GM23248 (cell line): ENCODE measurements at regions not wholly inside any gene's neighbourhood (a gene's known extent, or its start where the extent isn't known, plus 50 kb on each side); places are given as distances from the start of the nearest gene placed in this dataset.
A peak's percentile ranks its signal among the peaks of the same experiment; 100 is the strongest.

Experiments
- DNase-seq: peaks from one replicate; pipeline ENCODE4 v3.0.0-alpha.2; 2015
- H2AFZ ChIP-seq: fragments of 200-600 bp; sonication (generic); 2 replicates; pipeline ENCODE4 v1.6.1; 2016; ENCODE audit warnings: antibody characterized with exemption
- H3F3A ChIP-seq: fragments of 200-600 bp; sonication (generic); 2 replicates; pipeline ENCODE4 v1.6.1; 2016; ENCODE audit warnings: mild to moderate bottlenecking, antibody characterized with exemption, mixed run types; ENCODE audit not compliant: insufficient read depth
- H3K27ac ChIP-seq: fragments of 200-600 bp; sonication (generic); 2 replicates; pipeline ENCODE4 v1.5.1; 2016; ENCODE audit warnings: mild to moderate bottlenecking
- H3K27me3 ChIP-seq: fragments of 200-600 bp; sonication (generic); replicated peaks from 2 replicates; pipeline ENCODE4 v1.6.1; 2016; ENCODE audit warnings: mild to moderate bottlenecking; ENCODE audit not compliant: insufficient read depth
- H3K36me3 ChIP-seq: fragments of 200-600 bp; sonication (generic); 2 replicates; pipeline ENCODE4 v1.6.1; 2016; ENCODE audit warnings: low read depth, mild to moderate bottlenecking
- H3K4me1 ChIP-seq: fragments of 200-600 bp; sonication (generic); 2 replicates; pipeline ENCODE4 v1.6.1; 2016; ENCODE audit warnings: mild to moderate bottlenecking; ENCODE audit not compliant: insufficient read depth
- H3K4me2 ChIP-seq: fragments of 200-600 bp; sonication (generic); one replicate; pipeline ENCODE4 v1.6.1; 2016; ENCODE audit warnings: mild to moderate bottlenecking; ENCODE audit not compliant: unreplicated experiment
- H3K4me3 ChIP-seq: fragments of 200-600 bp; sonication (generic); 2 replicates; pipeline ENCODE4 v1.5.1; 2016; ENCODE audit warnings: mild to moderate bottlenecking
- H3K79me2 ChIP-seq: fragments of 200-600 bp; sonication (generic); 2 replicates; pipeline ENCODE4 v1.6.1; 2016; ENCODE audit warnings: mild to moderate bottlenecking; ENCODE audit not compliant: insufficient read depth
- H3K9ac ChIP-seq: fragments of 200-600 bp; sonication (generic); 2 replicates; pipeline ENCODE4 v1.6.1; 2016; ENCODE audit warnings: mild to moderate bottlenecking
- H3K9me2 ChIP-seq: fragments of 200-600 bp; sonication (generic); 2 replicates; pipeline ENCODE4 v1.6.1; 2016; ENCODE audit warnings: mixed run types, mild to moderate bottlenecking, moderate library complexity; ENCODE audit not compliant: insufficient read depth
- H3K9me3 ChIP-seq: fragments of 200-600 bp; sonication (generic); one replicate; pipeline ENCODE4 v1.6.1; 2017; ENCODE audit warnings: low read depth
- H4K20me1 ChIP-seq: fragments of 200-600 bp; sonication (generic); 2 replicates; pipeline ENCODE4 v1.6.0; 2016; ENCODE audit not compliant: insufficient read depth
- EZH2 ChIP-seq: fragments of 200-600 bp; sonication (generic); IDR thresholded peaks from 2 replicates; pipeline ENCODE4 v1.6.1; 2018; ENCODE audit warnings: antibody characterized with exemption, mild to moderate bottlenecking; ENCODE audit not compliant: insufficient read depth, poor library complexity, severe bottlenecking
- EZH2phosphoT487 ChIP-seq: fragments of 200-600 bp; sonication (generic); IDR thresholded peaks from 2 replicates; pipeline ENCODE4 v1.6.1; 2018; ENCODE audit warnings: antibody characterized with exemption, moderate library complexity, mild to moderate bottlenecking, low read depth; ENCODE audit not compliant: insufficient read depth
- WGBS, 2 experiments: methylation state at CpG; one replicate each; pipeline ENCODE4 v1.1.6; 2015 to 2017; ENCODE audit warnings: low lambda C conversion rate in 2 of 2, low coverage in 1 of 2; ENCODE audit errors: missing lambda C conversion rate in 2 of 2; 5-methylcytosine and 5-hydroxymethylcytosine counted together
- in situ Hi-C: fragments of 300-500 bp; cut with MboI; formaldehyde crosslinking; loops from 2 replicates; pipeline ENCODE4 v1.15.0; 2020

DNA sequence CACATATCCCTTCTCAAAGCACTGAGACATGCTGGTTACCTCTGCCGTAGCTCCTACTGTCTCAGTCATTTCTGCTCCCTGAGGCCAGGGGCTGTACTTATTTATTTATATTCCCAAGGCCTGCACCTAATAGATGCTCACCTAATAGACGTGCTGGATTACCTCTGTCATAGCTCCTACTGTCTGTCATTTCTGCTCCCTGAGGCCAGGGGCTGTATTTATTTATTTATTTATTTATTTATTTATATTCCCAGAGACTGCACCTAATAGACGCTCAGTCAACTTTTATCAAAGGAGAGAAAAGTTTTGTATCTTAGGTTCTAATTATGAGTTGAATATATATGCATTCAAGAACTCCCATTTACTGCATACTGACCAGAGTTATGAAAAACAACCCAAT is 414.0 kb upstream of the TRIB2 start:
- Histone ChIP-seq H3K9ac (no peak overlapping the region), H3K9me3 (no peaks in the 10 kb centered on the region), H2AFZ (no peak overlapping the region), H3F3A (peaks cover 11% of the 10 kb centered on the region), H3K36me3 (no peaks in the 10 kb centered on the region), H3K4me3 (no peak overlapping the region), H3K4me1 (peaks cover 30% of the 10 kb centered on the region), H3K27me3 (no peaks in the 10 kb centered on the region), H3K9me2 (no peaks in the 10 kb centered on the region), H3K79me2 (no peaks in the 10 kb centered on the region), H4K20me1 (no peaks in the 10 kb centered on the region), H3K27ac (no peak overlapping the region), H3K4me2 (no peak overlapping the region)
- in situ Hi-C loops: no loop called here
- TF ChIP-seq EZH2phosphoT487: no peak
- 93 to 94% methylated on average over 3 of the region's 3 CpGs for WGBS, 2 experiments
- DNase-seq: no peak

DNA sequence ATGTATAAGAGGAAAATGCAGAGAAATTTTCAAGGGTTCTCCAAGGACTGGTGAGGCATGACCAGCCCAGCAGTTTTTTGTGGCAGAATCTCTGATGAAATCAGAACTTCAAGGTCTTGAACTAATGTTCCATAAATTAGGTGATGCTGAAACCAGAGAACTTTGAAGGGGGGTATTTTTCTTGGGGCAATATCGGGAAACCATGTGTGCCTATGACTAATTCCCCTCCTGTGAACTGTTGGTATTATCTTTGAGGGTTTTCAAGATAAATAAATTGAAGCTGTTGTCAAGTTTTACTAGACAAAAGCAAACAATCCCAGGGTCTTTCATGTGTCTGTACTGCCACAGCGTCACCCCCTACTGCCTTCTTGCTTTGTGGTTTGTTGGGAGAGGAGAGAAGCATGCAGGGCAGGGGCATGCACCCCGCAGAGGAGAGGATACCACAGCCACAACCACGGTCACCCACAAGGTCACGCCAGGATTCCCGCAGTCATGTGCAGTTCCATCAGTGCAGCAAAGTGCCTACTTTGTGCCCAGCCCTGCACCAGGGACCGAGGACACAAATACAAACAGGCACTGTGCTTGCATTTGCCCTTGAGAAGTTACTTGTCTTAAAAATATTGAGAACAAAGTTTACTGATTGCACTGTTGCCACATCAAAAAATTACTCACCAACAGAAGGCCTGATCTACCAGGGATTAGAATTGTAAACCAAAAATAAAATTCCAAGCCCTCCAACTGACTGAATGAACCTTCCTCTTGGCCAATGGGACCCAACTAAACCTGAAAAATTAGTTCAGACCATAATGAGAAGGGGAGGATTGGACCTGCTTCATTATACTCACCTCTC is 413.3 kb upstream of the TRIB2 start:
- 78 to 83% methylated on average over 6 to 7 of the region's 7 CpGs for WGBS, 2 experiments
- Histone ChIP-seq H3K9ac (no peak overlapping the region), H3K36me3 (no peaks in the 10 kb centered on the region), H3K4me3 (no peak overlapping the region), H4K20me1 (no peaks in the 10 kb centered on the region), H3F3A (peaks cover 11% of the 10 kb centered on the region), H2AFZ (no peak overlapping the region), H3K4me2 (no peak overlapping the region), H3K79me2 (no peaks in the 10 kb centered on the region), H3K27ac (no peak overlapping the region), H3K27me3 (no peaks in the 10 kb centered on the region), H3K4me1 (peaks cover 30% of the 10 kb centered on the region), H3K9me3 (no peaks in the 10 kb centered on the region), H3K9me2 (no peaks in the 10 kb centered on the region)
- TF ChIP-seq EZH2 (no peak), EZH2phosphoT487 (no peak)
- DNase-seq: peak; percentile 37
- in situ Hi-C loops: no loop called here

DNA sequence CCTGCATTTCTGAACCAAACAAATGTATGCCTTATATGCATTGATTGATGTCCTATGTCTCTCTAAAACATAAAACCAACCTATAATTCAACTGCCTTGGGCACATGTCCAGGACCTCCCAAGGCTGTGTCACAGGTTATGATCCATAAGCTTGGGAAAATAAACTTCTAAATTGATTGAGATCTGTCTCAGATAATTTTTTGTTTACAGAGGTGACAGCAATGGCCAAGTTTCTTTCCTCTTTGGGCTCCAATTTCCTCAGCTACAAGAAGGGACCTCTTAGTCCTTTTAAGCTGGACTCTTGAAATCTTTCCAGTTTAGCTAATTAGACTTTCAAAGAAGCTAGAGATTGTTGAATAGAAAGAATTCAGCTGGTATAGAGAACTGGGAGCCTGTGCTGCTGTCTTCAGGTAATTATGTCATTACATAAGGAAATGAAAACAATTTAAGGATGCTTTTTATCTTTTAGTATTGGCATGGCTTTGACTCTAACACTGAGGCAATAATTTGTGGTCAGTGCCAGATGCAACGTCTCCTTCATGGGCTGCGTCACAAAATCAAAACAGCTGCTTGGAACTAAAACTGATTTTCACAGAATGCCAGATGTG is 412.1 kb upstream of the TRIB2 start:
- TF ChIP-seq EZH2phosphoT487 (no peak), EZH2 (no peak)
- Histone ChIP-seq H3K27me3 (no peaks in the 10 kb centered on the region), H3K4me1 (peaks cover 30% of the 10 kb centered on the region), H3K4me2 (no peak overlapping the region), H3F3A (peaks cover 11% of the 10 kb centered on the region), H3K4me3 (no peak overlapping the region), H4K20me1 (no peaks in the 10 kb centered on the region), H2AFZ (no peak overlapping the region), H3K27ac (no peak overlapping the region), H3K36me3 (no peaks in the 10 kb centered on the region), H3K9me3 (no peaks in the 10 kb centered on the region), H3K9me2 (no peaks in the 10 kb centered on the region), H3K79me2 (no peaks in the 10 kb centered on the region), H3K9ac (no peak overlapping the region)
- 3 to 13% methylated on average over 2 of the region's 2 CpGs for WGBS, 2 experiments
- in situ Hi-C loops: no loop called here
- DNase-seq: peak; percentile 67

DNA sequence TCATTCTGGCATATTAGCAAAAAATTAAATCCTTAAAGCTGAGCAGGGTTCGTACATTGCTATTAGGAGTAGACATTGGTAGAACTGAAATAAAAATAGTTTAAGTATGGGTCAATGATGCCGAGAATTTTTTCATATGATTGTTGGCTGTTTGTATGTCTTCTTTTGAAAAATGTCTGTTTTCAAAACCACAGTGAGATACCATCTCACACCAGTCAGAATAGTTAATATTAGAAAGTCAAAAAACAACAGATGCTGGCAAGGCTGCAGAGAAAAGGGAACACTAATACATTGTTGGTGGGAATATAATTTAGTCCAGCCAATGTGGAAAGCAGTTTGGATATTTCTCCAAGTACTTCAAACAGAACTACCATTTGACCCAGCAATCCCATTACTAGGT is 410.8 kb upstream of the TRIB2 start:
- no peaks in the 10 kb centered on the region for H3K36me3 ChIP-seq
- H3F3A ChIP-seq: 0 out of 2 replicates have a peak, but pooled peaks cover under 1% of the 10 kb centered on the region
- TF ChIP-seq EZH2: no peak
- H3K4me1 ChIP-seq: peaks cover 19% of the 10 kb centered on the region
- no peak for DNase-seq
- no peaks in the 10 kb centered on the region for H3K9me3 ChIP-seq
- no peak overlapping the region for H3K27ac ChIP-seq
- H2AFZ ChIP-seq: no peak overlapping the region
- no peaks in the 10 kb centered on the region for H3K27me3 ChIP-seq
- no peaks in the 10 kb centered on the region for H3K9me2 ChIP-seq
- no peak overlapping the region for H3K4me2 ChIP-seq
- in situ Hi-C loops: no loop called here
- 72% methylated on average over 2 of the region's 2 CpGs for WGBS, 2 experiments
- H3K9ac ChIP-seq: no peak overlapping the region
- H3K4me3 ChIP-seq: no peak overlapping the region
- H3K79me2 ChIP-seq: no peaks in the 10 kb centered on the region
- no peaks in the 10 kb centered on the region for H4K20me1 ChIP-seq

DNA sequence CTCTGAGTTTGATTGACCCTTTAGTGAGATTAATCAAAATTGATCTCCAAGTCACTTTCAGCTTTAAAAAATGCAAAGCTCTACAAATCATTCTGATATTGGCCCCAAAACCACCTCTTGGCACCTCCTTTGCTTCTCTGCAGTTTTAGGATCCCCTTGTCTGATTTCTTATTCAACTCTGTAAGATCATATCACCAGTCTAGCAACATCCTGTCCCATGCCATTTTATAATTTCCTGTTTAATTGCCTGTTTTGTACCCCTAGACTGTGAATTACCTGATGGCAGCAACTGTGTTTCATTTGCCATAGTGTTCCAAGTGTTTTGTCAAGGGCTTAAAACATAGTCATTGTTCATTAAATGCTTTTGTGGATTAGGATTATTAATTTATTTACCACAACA is 406.3 kb upstream of the TRIB2 start:
- Histone ChIP-seq H3K4me1 (peaks cover 5% of the 10 kb centered on the region; the same call in 1 of the 2 replicates), H3K9ac (no peak overlapping the region), H3K36me3 (no peaks in the 10 kb centered on the region), H3F3A (no peaks in the 10 kb centered on the region), H3K9me3 (no peaks in the 10 kb centered on the region), H2AFZ (no peak overlapping the region), H3K27ac (no peak overlapping the region), H3K4me2 (no peak overlapping the region), H3K4me3 (no peak overlapping the region), H4K20me1 (no peaks in the 10 kb centered on the region), H3K9me2 (no peaks in the 10 kb centered on the region), H3K27me3 (no peaks in the 10 kb centered on the region), H3K79me2 (no peaks in the 10 kb centered on the region)
- TF ChIP-seq EZH2 (no peak), EZH2phosphoT487 (no peak)
- no peak for DNase-seq
- in situ Hi-C loops: no loop called here
